Body of pancreas (tissue), 4 donors: ENCODE measurements at regions not wholly inside any gene's neighbourhood (a gene's known extent, or its start where the extent isn't known, plus 50 kb on each side); places are given as distances from the start of the nearest gene placed in this dataset.

Experiments
- POLR2A ChIP-seq, 3 donors: fragments of 450-650 bp; IDR thresholded peaks; one replicate each; pipeline ENCODE4 v1.6.1; 2016; ENCODE audit warnings: antibody characterized with exemption in 3 of 3, mild to moderate bottlenecking in 2 of 3
- TF ChIP-seq, protein P1 (sequence below), 7 experiments: fragments of 450-650 bp in 4 of 7; fragments of 200-600 bp in 3 of 7; sonication (generic) in 3 of 7; IDR thresholded peaks; one replicate each; pipeline ENCODE4 v1.5.1; 2016 to 2019; ENCODE audit warnings: antibody characterized with exemption in 7 of 7

DNA sequence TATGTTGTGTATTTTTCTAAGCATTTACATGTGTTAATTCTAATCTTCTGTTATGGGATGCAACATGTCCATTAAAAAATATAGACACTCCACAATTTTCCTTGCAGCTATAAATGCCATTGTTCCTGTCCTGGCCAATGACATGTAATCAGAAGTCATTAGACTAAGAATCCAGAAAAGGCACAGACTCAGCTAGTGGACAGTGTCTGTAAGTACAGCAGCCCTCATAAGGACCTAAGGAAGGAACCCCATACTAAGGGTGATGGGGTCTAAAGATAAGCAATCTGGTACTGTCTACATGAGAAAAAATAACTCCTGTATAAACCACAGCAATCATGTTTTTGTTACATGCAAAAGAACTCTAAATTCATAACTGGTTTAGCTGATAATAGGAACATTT, 115.9 kb downstream of the GPR85 start:
- TF ChIP-seq, protein P1, sequence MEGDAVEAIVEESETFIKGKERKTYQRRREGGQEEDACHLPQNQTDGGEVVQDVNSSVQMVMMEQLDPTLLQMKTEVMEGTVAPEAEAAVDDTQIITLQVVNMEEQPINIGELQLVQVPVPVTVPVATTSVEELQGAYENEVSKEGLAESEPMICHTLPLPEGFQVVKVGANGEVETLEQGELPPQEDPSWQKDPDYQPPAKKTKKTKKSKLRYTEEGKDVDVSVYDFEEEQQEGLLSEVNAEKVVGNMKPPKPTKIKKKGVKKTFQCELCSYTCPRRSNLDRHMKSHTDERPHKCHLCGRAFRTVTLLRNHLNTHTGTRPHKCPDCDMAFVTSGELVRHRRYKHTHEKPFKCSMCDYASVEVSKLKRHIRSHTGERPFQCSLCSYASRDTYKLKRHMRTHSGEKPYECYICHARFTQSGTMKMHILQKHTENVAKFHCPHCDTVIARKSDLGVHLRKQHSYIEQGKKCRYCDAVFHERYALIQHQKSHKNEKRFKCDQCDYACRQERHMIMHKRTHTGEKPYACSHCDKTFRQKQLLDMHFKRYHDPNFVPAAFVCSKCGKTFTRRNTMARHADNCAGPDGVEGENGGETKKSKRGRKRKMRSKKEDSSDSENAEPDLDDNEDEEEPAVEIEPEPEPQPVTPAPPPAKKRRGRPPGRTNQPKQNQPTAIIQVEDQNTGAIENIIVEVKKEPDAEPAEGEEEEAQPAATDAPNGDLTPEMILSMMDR (IDR thresholded peaks at IDR 0.05), result no peak
- no peak for TF ChIP-seq POLR2A (IDR thresholded peaks at IDR 0.05)
